Activated CD8-positive, alpha-beta memory T cell treated with anti-CD3 and anti-CD28 coated beads, Interleukin-2, amount 10 ng/mL, durations not matched to agents 7 days and 5 days (primary cell): ENCODE measurements at regions not wholly inside any gene's neighbourhood (a gene's known extent, or its start where the extent isn't known, plus 50 kb on each side); places are given as distances from the start of the nearest gene placed in this dataset.

ENCODE experiments used
- ATAC-seq: fragments of 150-1000 bp; cut with Tn5 transposase; one replicate; pipeline ENCODE4 v1.10.0; 2021; ENCODE audit warnings: moderate library complexity
- CTCF ChIA-PET: fragments of 350-600 bp; sonication (Branson Sonifier 250); formaldehyde crosslinking; loops from one replicate; lab custom pipeline; 2021; ENCODE audit warnings: antibody characterized with exemption; lab: Charles Lee
- DNase-seq: peaks from one replicate; pipeline ENCODE4 v3.0.0-alpha.2; 2020
- H3K27ac Mint-ChIP-seq: one replicate; pipeline ENCODE4 v1.8.0; 2021; ENCODE audit warnings: mild to moderate bottlenecking, mixed read lengths
- H3K27me3 Mint-ChIP-seq: one replicate; pipeline ENCODE4 v1.8.0; 2021; ENCODE audit warnings: mixed read lengths
- H3K36me3 Mint-ChIP-seq: one replicate; pipeline ENCODE4 v1.8.0; 2021; ENCODE audit warnings: mild to moderate bottlenecking, mixed read lengths
- H3K4me1 Mint-ChIP-seq: one replicate; pipeline ENCODE4 v1.8.0; 2021; ENCODE audit warnings: mixed read lengths
- H3K4me3 Mint-ChIP-seq: one replicate; pipeline ENCODE4 v1.8.0; 2021; ENCODE audit warnings: mild to moderate bottlenecking, moderate library complexity, mixed read lengths
- H3K9me3 Mint-ChIP-seq: one replicate; pipeline ENCODE4 v1.8.0; 2022; ENCODE audit warnings: low read depth, mixed read lengths

GRCh38 chr6:97849390-97849789 lies 566.4 kb upstream of the MMS22L start:
- Mint-ChIP-seq H3K4me3 (no peak overlapping the region), H3K36me3 (no peaks in the 10 kb centered on the region), H3K27ac (no peak overlapping the region), H3K4me1 (no peaks in the 10 kb centered on the region), H3K27me3 (no peaks in the 10 kb centered on the region), H3K9me3 (no peaks in the 10 kb centered on the region)
- CTCF ChIA-PET = no interaction called here
- DNase-seq (no peak), ATAC-seq (no peak)

GRCh38 chr6:97850458-97851212 lies 567.6 kb upstream of the MMS22L start:
- Mint-ChIP-seq H3K4me3 (no peak overlapping the region), H3K36me3 (no peaks in the 10 kb centered on the region), H3K27ac (no peak overlapping the region), H3K4me1 (no peaks in the 10 kb centered on the region), H3K27me3 (no peaks in the 10 kb centered on the region), H3K9me3 (no peaks in the 10 kb centered on the region)
- no peak for ATAC-seq
- CTCF ChIA-PET = no interaction called here
- no peak for DNase-seq

- Mint-ChIP-seq H3K4me1 (no peaks in the 10 kb centered on the region), H3K4me3 (no peak overlapping the region), H3K27me3 (no peaks in the 10 kb centered on the region), H3K9me3 (no peaks in the 10 kb centered on the region), H3K27ac (no peak overlapping the region), H3K36me3 (no peaks in the 10 kb centered on the region)
- CTCF ChIA-PET = no interaction called here
- DNase-seq = no peak
- no peak for ATAC-seq
Measured at GRCh38 chr6:97863697-97864096, 580.7 kb upstream of the MMS22L start.

GRCh38 chr6:97864366-97864765 lies 581.4 kb upstream of the MMS22L start:
- H3K4me3 Mint-ChIP-seq = no peak overlapping the region
- H3K9me3 Mint-ChIP-seq = no peaks in the 10 kb centered on the region
- DNase-seq (no peak), ATAC-seq (no peak)
- CTCF ChIA-PET = no interaction called here
- H3K27ac Mint-ChIP-seq = no peak overlapping the region
- H3K4me1 Mint-ChIP-seq = no peaks in the 10 kb centered on the region
- no peaks in the 10 kb centered on the region for H3K36me3 Mint-ChIP-seq
- no peaks in the 10 kb centered on the region for H3K27me3 Mint-ChIP-seq

DNA sequence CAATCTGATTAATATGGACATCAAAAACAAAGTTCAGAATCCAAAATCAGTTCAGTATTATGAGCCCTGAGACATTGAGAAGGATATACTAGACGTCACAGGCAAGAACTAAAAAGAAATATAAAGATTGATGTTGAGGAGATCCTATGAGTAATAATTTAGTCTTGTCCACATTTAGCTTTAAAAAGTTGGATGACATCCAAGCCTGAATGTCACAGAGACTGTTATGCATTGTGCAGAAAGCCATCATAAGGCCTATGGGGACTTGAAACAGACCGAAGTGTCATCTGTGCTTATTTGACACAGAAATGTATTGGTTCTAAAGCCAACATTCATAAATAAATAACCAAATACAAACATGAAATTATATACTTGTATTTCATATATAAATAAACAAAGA lies 581.8 kb upstream of the MMS22L start:
- no peaks in the 10 kb centered on the region for H3K9me3 Mint-ChIP-seq
- H3K4me3 Mint-ChIP-seq = no peak overlapping the region
- no peaks in the 10 kb centered on the region for H3K36me3 Mint-ChIP-seq
- H3K27me3 Mint-ChIP-seq = no peaks in the 10 kb centered on the region
- no peaks in the 10 kb centered on the region for H3K4me1 Mint-ChIP-seq
- no peak overlapping the region for H3K27ac Mint-ChIP-seq
- DNase-seq (no peak), ATAC-seq (no peak)
- CTCF ChIA-PET = no interaction called here

- H3K4me1 Mint-ChIP-seq = no peaks in the 10 kb centered on the region
- H3K27ac Mint-ChIP-seq = no peak overlapping the region
- no peaks in the 10 kb centered on the region for H3K27me3 Mint-ChIP-seq
- no peaks in the 10 kb centered on the region for H3K36me3 Mint-ChIP-seq
- ATAC-seq (no peak), DNase-seq (no peak)
- no peak overlapping the region for H3K4me3 Mint-ChIP-seq
- CTCF ChIA-PET = no interaction called here
- H3K9me3 Mint-ChIP-seq = no peaks in the 10 kb centered on the region
Measured at GRCh38 chr6:97865612-97866011, 582.6 kb upstream of the MMS22L start.

GRCh38 chr6:97866616-97867015 lies 583.6 kb upstream of the MMS22L start:
- CTCF ChIA-PET = no interaction called here
- Mint-ChIP-seq H3K27ac (no peak overlapping the region), H3K4me3 (no peak overlapping the region), H3K9me3 (no peaks in the 10 kb centered on the region), H3K36me3 (no peaks in the 10 kb centered on the region), H3K4me1 (no peaks in the 10 kb centered on the region), H3K27me3 (no peaks in the 10 kb centered on the region)
- ATAC-seq (no peak), DNase-seq (no peak)

DNA sequence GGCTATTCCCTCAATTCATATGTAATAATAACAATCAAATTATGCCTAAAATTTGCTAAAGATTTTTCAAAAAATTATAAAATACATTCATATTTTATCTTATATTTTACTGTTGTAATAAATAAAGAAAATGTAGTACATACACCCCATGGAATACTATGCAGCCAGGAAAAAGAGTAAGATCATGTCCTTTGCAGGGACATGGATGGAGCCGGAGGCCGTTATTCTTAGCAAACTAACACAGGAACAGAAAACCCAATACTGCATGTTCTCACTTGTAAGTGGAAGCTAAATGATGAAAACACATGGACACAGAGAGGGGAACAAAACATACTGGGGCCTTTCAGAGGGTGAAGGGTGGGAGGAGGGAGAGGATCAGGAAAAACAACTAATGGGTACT lies 584.2 kb upstream of the MMS22L start:
- Mint-ChIP-seq H3K4me3 (no peak overlapping the region), H3K9me3 (no peaks in the 10 kb centered on the region), H3K27ac (no peak overlapping the region), H3K27me3 (no peaks in the 10 kb centered on the region), H3K4me1 (no peaks in the 10 kb centered on the region), H3K36me3 (no peaks in the 10 kb centered on the region)
- no peak for ATAC-seq
- CTCF ChIA-PET = no interaction called here
- no peak for DNase-seq

DNA sequence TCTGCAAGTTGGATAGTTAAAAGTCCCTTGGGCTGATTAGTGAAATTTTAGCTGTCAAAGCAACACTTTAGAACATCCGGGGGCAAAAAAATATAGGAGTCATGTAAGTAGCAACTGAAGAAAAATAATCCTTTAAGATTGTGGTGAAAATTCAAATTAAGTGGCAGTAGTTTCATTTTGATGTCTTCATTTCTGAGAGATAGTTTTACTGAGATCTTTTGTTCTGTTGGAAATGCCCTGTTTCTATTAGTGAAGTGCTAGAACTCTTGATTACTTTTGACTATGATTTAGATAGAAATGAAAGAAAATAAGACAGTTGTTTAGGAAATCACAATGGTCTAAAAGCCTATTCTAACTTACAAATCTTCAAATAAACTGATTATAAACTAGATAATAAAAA lies 587.3 kb upstream of the MMS22L start:
- no peaks in the 10 kb centered on the region for H3K27me3 Mint-ChIP-seq
- no peak for ATAC-seq
- no peaks in the 10 kb centered on the region for H3K36me3 Mint-ChIP-seq
- H3K4me3 Mint-ChIP-seq = no peak overlapping the region
- H3K27ac Mint-ChIP-seq = no peak overlapping the region
- H3K9me3 Mint-ChIP-seq = no peaks in the 10 kb centered on the region
- no peaks in the 10 kb centered on the region for H3K4me1 Mint-ChIP-seq
- DNase-seq = no peak
- CTCF ChIA-PET = no interaction called here

- H3K27me3 Mint-ChIP-seq = no peaks in the 10 kb centered on the region
- H3K9me3 Mint-ChIP-seq = peaks cover 2% of the 10 kb centered on the region
- CTCF ChIA-PET = no interaction called here
- no peak overlapping the region for H3K27ac Mint-ChIP-seq
- DNase-seq = no peak
- no peak overlapping the region for H3K4me3 Mint-ChIP-seq
- H3K36me3 Mint-ChIP-seq = no peaks in the 10 kb centered on the region
- ATAC-seq = no peak
- H3K4me1 Mint-ChIP-seq = no peaks in the 10 kb centered on the region
Measured at GRCh38 chr6:97876711-97877110, 593.7 kb upstream of the MMS22L start.

- Mint-ChIP-seq H3K27me3 (no peaks in the 10 kb centered on the region), H3K9me3 (peaks cover 2% of the 10 kb centered on the region), H3K4me3 (no peak overlapping the region), H3K36me3 (no peaks in the 10 kb centered on the region), H3K27ac (no peak overlapping the region), H3K4me1 (no peaks in the 10 kb centered on the region)
- no peak for ATAC-seq
- DNase-seq = no peak
- CTCF ChIA-PET = no interaction called here
Measured at GRCh38 chr6:97882755-97883154, 599.7 kb upstream of the MMS22L start.

DNA sequence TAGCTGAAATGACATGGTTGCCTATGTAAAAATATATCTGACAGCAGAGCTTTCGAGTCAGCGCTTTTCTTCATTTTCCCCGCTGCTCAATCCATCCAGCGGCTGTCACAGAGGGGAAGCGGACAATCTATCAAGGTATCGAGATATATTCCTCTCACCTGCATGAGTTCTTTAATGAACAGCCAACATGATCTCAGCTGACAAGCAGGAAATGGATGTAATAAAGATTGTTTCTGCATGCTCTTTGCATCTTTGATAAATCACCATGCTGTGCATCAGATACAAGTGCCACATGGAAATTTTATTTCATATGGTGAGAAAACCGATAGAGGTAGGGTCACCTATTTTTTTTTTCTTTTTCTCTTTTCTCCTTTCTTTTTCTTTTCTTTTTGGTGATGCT lies 602.3 kb upstream of the MMS22L start:
- H3K36me3 Mint-ChIP-seq = no peaks in the 10 kb centered on the region
- DNase-seq (no peak), ATAC-seq (no peak)
- no peak overlapping the region for H3K4me3 Mint-ChIP-seq
- H3K4me1 Mint-ChIP-seq = no peaks in the 10 kb centered on the region
- CTCF ChIA-PET = no interaction called here
- H3K27me3 Mint-ChIP-seq = no peaks in the 10 kb centered on the region
- H3K9me3 Mint-ChIP-seq = no peaks in the 10 kb centered on the region
- no peak overlapping the region for H3K27ac Mint-ChIP-seq

DNA sequence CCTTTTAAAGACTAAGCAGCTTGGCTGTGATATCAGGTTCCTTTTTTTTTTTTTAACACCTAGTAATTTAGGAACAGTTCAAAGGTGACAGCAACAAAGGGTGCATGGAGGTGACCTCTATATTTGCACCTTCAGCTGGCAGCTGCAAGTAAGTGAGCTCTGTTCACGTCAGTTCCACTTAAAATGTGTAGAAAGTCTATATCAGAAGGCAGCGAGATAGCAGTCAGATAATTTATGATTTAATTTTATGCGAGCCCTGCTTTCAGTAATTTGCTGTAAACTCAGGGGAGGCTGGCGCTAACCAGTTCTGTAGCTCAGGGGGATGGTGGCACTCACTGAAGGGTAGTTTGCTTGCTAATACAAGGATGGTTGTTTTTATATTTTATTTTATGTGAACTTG lies 602.8 kb upstream of the MMS22L start:
- no peak overlapping the region for H3K27ac Mint-ChIP-seq
- no peak for DNase-seq
- CTCF ChIA-PET = no interaction called here
- H3K4me3 Mint-ChIP-seq = no peak overlapping the region
- no peak for ATAC-seq
- no peaks in the 10 kb centered on the region for H3K4me1 Mint-ChIP-seq
- H3K36me3 Mint-ChIP-seq = no peaks in the 10 kb centered on the region
- no peaks in the 10 kb centered on the region for H3K9me3 Mint-ChIP-seq
- H3K27me3 Mint-ChIP-seq = no peaks in the 10 kb centered on the region

DNA sequence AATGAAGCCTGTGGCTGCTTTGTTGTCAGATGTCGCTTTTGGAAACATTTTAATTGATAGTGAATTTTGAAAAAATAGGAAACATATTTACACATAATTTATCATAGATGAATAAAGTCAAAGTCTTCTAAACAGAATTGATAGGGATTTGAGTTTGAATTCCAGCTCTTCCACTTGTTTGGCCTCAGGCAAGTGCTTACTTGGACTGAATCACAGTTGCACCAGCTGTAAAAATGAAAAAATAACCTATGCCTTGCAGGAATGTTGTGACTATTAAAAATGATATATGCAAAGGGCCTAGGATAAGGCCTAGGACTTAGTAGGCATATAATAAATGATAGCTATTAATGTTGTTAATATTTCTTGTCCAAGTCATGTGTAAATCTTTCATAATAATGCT lies 618.5 kb upstream of the MMS22L start:
- Mint-ChIP-seq H3K27me3 (no peaks in the 10 kb centered on the region), H3K4me3 (no peak overlapping the region), H3K4me1 (no peaks in the 10 kb centered on the region), H3K36me3 (no peaks in the 10 kb centered on the region), H3K27ac (no peak overlapping the region), H3K9me3 (no peaks in the 10 kb centered on the region)
- ATAC-seq (no peak), DNase-seq (no peak)
- CTCF ChIA-PET = no interaction called here

- peaks cover 6% of the 10 kb centered on the region for H3K9me3 Mint-ChIP-seq
- no peaks in the 10 kb centered on the region for H3K4me1 Mint-ChIP-seq
- H3K27me3 Mint-ChIP-seq = no peaks in the 10 kb centered on the region
- H3K4me3 Mint-ChIP-seq = no peak overlapping the region
- no peak for DNase-seq
- CTCF ChIA-PET = no interaction called here
- no peak for ATAC-seq
- H3K36me3 Mint-ChIP-seq = no peaks in the 10 kb centered on the region
- H3K27ac Mint-ChIP-seq = no peak overlapping the region
Measured at GRCh38 chr6:97909380-97909779, 626.4 kb upstream of the MMS22L start.
